H1 (cell line): ENCODE measurements at regions not wholly inside any gene's neighbourhood (a gene's known extent, or its start where the extent isn't known, plus 50 kb on each side); places are given as distances from the start of the nearest gene placed in this dataset.

Experiments
- CBX8 ChIP-seq: fragments of 300-800, 300-1000 bp; sonication (generic); IDR thresholded peaks from 2 replicates; pipeline ENCODE4 v1.7.1; 2016; ENCODE audit warnings: low read depth, low read length, borderline replicate concordance
- CREB1 ChIP-seq: IDR thresholded peaks from 2 replicates; pipeline ENCODE4 v1.6.1; 2012; ENCODE audit warnings: inconsistent platforms
- EP300 ChIP-seq, 2 experiments: IDR thresholded peaks; 1 replicate in 1 of 2; 2 replicates in 1 of 2; pipeline ENCODE4 v1.6.1; 2011 to 2012; ENCODE audit warnings: low read depth in 2 of 2, low read length in 2 of 2, mild to moderate bottlenecking in 2 of 2, borderline replicate concordance in 1 of 2, inconsistent platforms in 1 of 2, moderate library complexity in 1 of 2
- GABPA ChIP-seq: IDR thresholded peaks from 2 replicates; pipeline ENCODE4 v1.6.1; 2011; ENCODE audit warnings: mild to moderate bottlenecking, low read length, moderate library complexity, borderline replicate concordance; ENCODE audit not compliant: insufficient read depth
- JUND ChIP-seq: IDR thresholded peaks from 2 replicates; pipeline ENCODE4 v1.6.1; 2011; ENCODE audit warnings: mild to moderate bottlenecking, improper control_type of control experiment, low read length
- RNF2 ChIP-seq: fragments of 200-900, 300-1000 bp; sonication (generic); IDR thresholded peaks from 2 replicates; pipeline ENCODE4 v1.7.1; 2016; ENCODE audit warnings: borderline replicate concordance, low read depth, mild to moderate bottlenecking, antibody characterized with exemption, low read length; ENCODE audit not compliant: poor library complexity, severe bottlenecking; ENCODE audit errors: missing control alignments

DNA sequence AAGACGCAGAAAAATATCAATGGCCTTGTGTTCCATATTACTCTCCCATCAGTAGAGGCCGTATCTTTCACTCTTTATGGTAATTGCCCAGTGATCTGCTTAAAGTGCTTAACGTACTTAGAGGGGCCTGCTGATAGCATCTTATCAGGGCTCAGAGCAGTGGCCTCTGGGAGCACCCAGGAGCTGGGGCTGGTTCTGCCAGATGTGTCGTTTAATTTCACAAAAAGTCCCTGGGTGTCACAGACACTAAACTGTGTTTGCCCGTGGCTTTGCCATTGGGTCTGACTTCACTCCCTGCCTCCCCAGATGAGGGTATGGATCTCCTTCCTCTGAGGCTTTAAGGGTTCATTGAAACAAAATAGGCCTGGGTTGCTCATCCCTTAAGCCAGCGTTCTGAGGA lies 435.3 kb downstream of the GATA3 start:
- TF ChIP-seq JUND (no peak), CREB1 (no peak), GABPA (no peak), CBX8 (no peak), RNF2 (no peak), EP300 (IDR thresholded peaks at IDR 0.05; ENCODE audit: borderline replicate concordance in 1 of 2, low read depth in 2 of 2, low read length in 2 of 2) (no peak)
